Muscle layer of duodenum (tissue), 2 donors: ENCODE measurements at regions not wholly inside any gene's neighbourhood (a gene's known extent, or its start where the extent isn't known, plus 50 kb on each side); places are given as distances from the start of the nearest gene placed in this dataset.
"Not testable (repeated sequence)": the region's sequence is repeated elsewhere in the genome, so short reads cannot be mapped to it uniquely, and the experiment has no call there.

Experiments
- H3K27ac ChIP-seq: one replicate; pipeline ENCODE4 v1.7.0; 2013; ENCODE audit warnings: mild to moderate bottlenecking, low read length
- H3K27me3 ChIP-seq: one replicate; pipeline ENCODE4 v1.7.0; 2013; ENCODE audit warnings: low read depth, mild to moderate bottlenecking, control low read depth, low read length
- H3K36me3 ChIP-seq, 2 donors: one replicate each; pipeline ENCODE4 v1.7.0; 2013; ENCODE audit warnings: low read length in 2 of 2, control low read depth in 1 of 2, mild to moderate bottlenecking in 1 of 2; ENCODE audit not compliant: insufficient read depth in 2 of 2, control insufficient read depth in 1 of 2
- H3K4me1 ChIP-seq, 2 donors: one replicate each; pipeline ENCODE4 v1.7.0; 2013; ENCODE audit warnings: low read length in 2 of 2, mild to moderate bottlenecking in 2 of 2, control low read depth in 1 of 2, moderate library complexity in 1 of 2; ENCODE audit not compliant: insufficient read depth in 2 of 2, control insufficient read depth in 1 of 2
- H3K4me3 ChIP-seq, 2 donors: one replicate each; pipeline ENCODE4 v1.7.0; 2013; ENCODE audit warnings: low read length in 2 of 2, low read depth in 1 of 2, mild to moderate bottlenecking in 1 of 2
- H3K9me3 ChIP-seq, 2 donors: one replicate each; pipeline ENCODE4 v1.7.0; 2013; ENCODE audit warnings: low read length in 2 of 2, control low read depth in 1 of 2, mild to moderate bottlenecking in 1 of 2; ENCODE audit not compliant: control insufficient read depth in 1 of 2
- donor health status: healthy.

- no peaks in the 10 kb centered on the region for H3K9me3 ChIP-seq
- H3K27me3 ChIP-seq: no peaks in the 10 kb centered on the region
- H3K27ac ChIP-seq: no peak overlapping the region
- H3K4me1 ChIP-seq: no peaks in the 10 kb centered on the region
- H3K4me3 ChIP-seq: no peak overlapping the region
- no peaks in the 10 kb centered on the region for H3K36me3 ChIP-seq
These were observed 220.1 kb upstream of the TMEFF2 start for GRCh38 chr2:192414794-192415193.

- Histone ChIP-seq H3K4me1 (no peaks in the 10 kb centered on the region), H3K36me3 (no peaks in the 10 kb centered on the region), H3K9me3 (no peaks in the 10 kb centered on the region), H3K4me3 (no peak overlapping the region), H3K27ac (no peak overlapping the region), H3K27me3 (no peaks in the 10 kb centered on the region)
These were observed 219.3 kb upstream of the TMEFF2 start for GRCh38 chr2:192413812-192414681.

GRCh38 chr2:192412866-192413265 lies 218.1 kb upstream of the TMEFF2 start:
- H3K27me3 ChIP-seq, H3K36me3 ChIP-seq, H3K4me3 ChIP-seq, H3K9me3 ChIP-seq, H3K4me1 ChIP-seq, H3K27ac ChIP-seq: not testable (repeated sequence)

- Histone ChIP-seq H3K4me3 (no peak overlapping the region), H3K36me3 (no peaks in the 10 kb centered on the region), H3K27ac (no peak overlapping the region), H3K27me3 (no peaks in the 10 kb centered on the region), H3K9me3 (no peaks in the 10 kb centered on the region), H3K4me1 (no peaks in the 10 kb centered on the region)
These were observed 217.7 kb upstream of the TMEFF2 start for GRCh38 chr2:192412394-192412793.

GRCh38 chr2:192411755-192412154 lies 217.0 kb upstream of the TMEFF2 start:
- H3K4me3 ChIP-seq: no peak overlapping the region

GRCh38 chr2:192410319-192410718 lies 215.6 kb upstream of the TMEFF2 start:
- H3K27me3 ChIP-seq: no peaks in the 10 kb centered on the region
- no peaks in the 10 kb centered on the region for H3K36me3 ChIP-seq
- no peaks in the 10 kb centered on the region for H3K4me1 ChIP-seq
- H3K4me3 ChIP-seq: no peak overlapping the region
- no peaks in the 10 kb centered on the region for H3K9me3 ChIP-seq
- no peak overlapping the region for H3K27ac ChIP-seq

More at GRCh38 chr2:192411755-192412154, 217.0 kb upstream of the TMEFF2 start:
- Histone ChIP-seq H3K4me1 (no peaks in the 10 kb centered on the region), H3K9me3 (no peaks in the 10 kb centered on the region), H3K27ac (no peak overlapping the region), H3K27me3 (no peaks in the 10 kb centered on the region), H3K36me3 (no peaks in the 10 kb centered on the region)

DNA sequence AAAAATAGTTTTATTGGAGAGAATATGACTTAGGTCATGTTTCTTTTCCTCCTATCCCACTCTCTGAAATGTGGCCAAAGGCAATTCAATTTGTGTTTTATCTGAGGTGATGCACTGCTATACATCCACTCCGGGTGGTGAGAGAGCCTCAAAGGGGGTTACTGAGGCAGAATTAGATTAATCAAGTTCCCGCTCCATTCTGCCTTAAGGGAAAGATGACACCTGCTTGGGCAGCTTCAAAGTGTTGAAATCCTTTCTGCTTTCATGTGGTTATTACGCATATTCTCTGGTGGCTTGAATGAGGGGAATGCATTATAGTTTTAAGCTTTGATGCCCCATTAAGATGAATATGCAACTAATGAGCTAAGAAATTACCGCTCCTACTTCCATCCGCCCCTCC lies 213.0 kb upstream of the TMEFF2 start:
- Histone ChIP-seq H3K27me3 (no peaks in the 10 kb centered on the region), H3K4me1 (no peaks in the 10 kb centered on the region), H3K27ac (no peak overlapping the region), H3K9me3 (no peaks in the 10 kb centered on the region), H3K36me3 (no peaks in the 10 kb centered on the region), H3K4me3 (no peak overlapping the region)

- no peak overlapping the region for H3K27ac ChIP-seq
- no peaks in the 10 kb centered on the region for H3K27me3 ChIP-seq
- H3K4me1 ChIP-seq: no peaks in the 10 kb centered on the region
- H3K36me3 ChIP-seq: no peaks in the 10 kb centered on the region
- H3K9me3 ChIP-seq: peaks cover 0 to 5% of the 10 kb centered on the region in 2 donors
- no peak overlapping the region for H3K4me3 ChIP-seq
These were observed 203.5 kb upstream of the TMEFF2 start for GRCh38 chr2:192398236-192398635.

DNA sequence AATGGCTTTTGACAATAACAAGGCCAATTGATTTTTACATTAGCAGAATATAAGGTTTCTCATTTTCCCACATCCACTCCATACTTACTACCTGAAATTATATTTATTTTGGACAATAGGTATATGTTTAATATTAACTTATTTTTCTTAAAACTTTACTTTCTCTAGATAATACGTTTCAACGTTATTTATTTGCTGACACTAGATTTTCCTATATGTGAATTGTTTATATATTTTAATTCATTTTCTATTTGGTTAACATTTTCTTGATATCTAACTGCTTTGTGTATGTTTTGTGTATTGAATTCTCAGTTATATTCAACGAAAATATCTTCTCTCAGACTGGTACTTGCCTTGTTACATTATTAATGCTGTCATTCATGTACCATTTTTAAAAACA lies 199.9 kb upstream of the TMEFF2 start:
- Histone ChIP-seq H3K36me3 (no peaks in the 10 kb centered on the region), H3K9me3 (peaks cover 0 to 5% of the 10 kb centered on the region in 2 donors), H3K4me3 (no peak overlapping the region), H3K27ac (no peak overlapping the region), H3K27me3 (no peaks in the 10 kb centered on the region), H3K4me1 (no peaks in the 10 kb centered on the region)

DNA sequence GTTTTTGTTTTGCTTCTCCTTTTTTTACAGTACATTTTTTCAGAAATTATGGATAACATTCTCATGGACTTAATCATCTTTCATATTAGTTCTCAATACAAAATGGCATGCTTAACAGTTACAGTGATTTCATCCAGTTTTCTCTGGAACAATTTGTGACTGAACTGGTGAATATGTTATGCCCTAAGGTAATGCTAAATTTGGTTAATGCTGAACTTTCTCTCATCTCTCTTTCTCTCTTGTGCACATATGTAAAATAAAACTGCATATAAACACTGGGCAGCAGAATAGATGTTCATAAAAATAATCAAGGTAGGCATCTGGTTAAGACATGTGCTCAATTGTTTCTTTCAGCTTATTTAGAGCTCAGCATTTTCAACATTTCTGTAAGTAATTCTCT lies 196.3 kb upstream of the TMEFF2 start:
- Histone ChIP-seq H3K4me1 (no peaks in the 10 kb centered on the region), H3K4me3 (no peak overlapping the region), H3K27ac (no peak overlapping the region), H3K27me3 (no peaks in the 10 kb centered on the region), H3K36me3 (no peaks in the 10 kb centered on the region), H3K9me3 (no peaks in the 10 kb centered on the region)

DNA sequence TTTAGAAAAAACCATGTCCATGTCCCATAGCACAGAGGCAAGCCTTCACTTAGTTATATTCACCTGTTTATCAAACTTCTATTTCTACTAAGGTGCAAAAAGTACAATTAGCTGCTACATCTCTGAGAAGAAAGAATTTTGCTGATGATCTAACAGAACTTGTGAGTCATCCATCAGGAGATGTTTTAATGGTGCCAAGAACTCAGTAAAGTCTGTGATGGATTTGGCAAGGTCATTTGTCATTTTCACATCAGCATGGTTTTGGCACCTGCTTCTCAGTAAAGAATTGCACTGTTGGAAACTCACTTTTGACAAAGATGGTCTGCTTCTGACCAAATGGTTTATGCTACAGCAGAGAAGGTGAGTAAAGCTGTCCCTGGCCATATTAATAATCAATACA lies 195.7 kb upstream of the TMEFF2 start:
- Histone ChIP-seq H3K27me3 (no peaks in the 10 kb centered on the region), H3K4me3 (no peak overlapping the region), H3K27ac (no peak overlapping the region), H3K36me3 (no peaks in the 10 kb centered on the region), H3K4me1 (no peaks in the 10 kb centered on the region), H3K9me3 (no peaks in the 10 kb centered on the region)

- not testable (repeated sequence) for H3K27ac ChIP-seq, H3K4me1 ChIP-seq, H3K9me3 ChIP-seq
These were observed 189.5 kb upstream of the TMEFF2 start for GRCh38 chr2:192384191-192384590.

More at GRCh38 chr2:192384191-192384590, 189.5 kb upstream of the TMEFF2 start:
- not testable (repeated sequence) for H3K4me3 ChIP-seq, H3K36me3 ChIP-seq, H3K27me3 ChIP-seq
